GM23248 (cell line): ENCODE measurements at regions not wholly inside any gene's neighbourhood (a gene's known extent, or its start where the extent isn't known, plus 50 kb on each side); places are given as distances from the start of the nearest gene placed in this dataset.

Source experiments
- DNase-seq: peaks from one replicate; pipeline ENCODE4 v3.0.0-alpha.2; 2015
- H2AFZ ChIP-seq: fragments of 200-600 bp; sonication (generic); 2 replicates; pipeline ENCODE4 v1.6.1; 2016; ENCODE audit warnings: antibody characterized with exemption
- H3F3A ChIP-seq: fragments of 200-600 bp; sonication (generic); 2 replicates; pipeline ENCODE4 v1.6.1; 2016; ENCODE audit warnings: mild to moderate bottlenecking, antibody characterized with exemption, mixed run types; ENCODE audit not compliant: insufficient read depth
- H3K27ac ChIP-seq: fragments of 200-600 bp; sonication (generic); 2 replicates; pipeline ENCODE4 v1.5.1; 2016; ENCODE audit warnings: mild to moderate bottlenecking
- H3K27me3 ChIP-seq: fragments of 200-600 bp; sonication (generic); replicated peaks from 2 replicates; pipeline ENCODE4 v1.6.1; 2016; ENCODE audit warnings: mild to moderate bottlenecking; ENCODE audit not compliant: insufficient read depth
- H3K36me3 ChIP-seq: fragments of 200-600 bp; sonication (generic); 2 replicates; pipeline ENCODE4 v1.6.1; 2016; ENCODE audit warnings: low read depth, mild to moderate bottlenecking
- H3K4me1 ChIP-seq: fragments of 200-600 bp; sonication (generic); 2 replicates; pipeline ENCODE4 v1.6.1; 2016; ENCODE audit warnings: mild to moderate bottlenecking; ENCODE audit not compliant: insufficient read depth
- H3K4me2 ChIP-seq: fragments of 200-600 bp; sonication (generic); one replicate; pipeline ENCODE4 v1.6.1; 2016; ENCODE audit warnings: mild to moderate bottlenecking; ENCODE audit not compliant: unreplicated experiment
- H3K4me3 ChIP-seq: fragments of 200-600 bp; sonication (generic); 2 replicates; pipeline ENCODE4 v1.5.1; 2016; ENCODE audit warnings: mild to moderate bottlenecking
- H3K79me2 ChIP-seq: fragments of 200-600 bp; sonication (generic); 2 replicates; pipeline ENCODE4 v1.6.1; 2016; ENCODE audit warnings: mild to moderate bottlenecking; ENCODE audit not compliant: insufficient read depth
- H3K9ac ChIP-seq: fragments of 200-600 bp; sonication (generic); 2 replicates; pipeline ENCODE4 v1.6.1; 2016; ENCODE audit warnings: mild to moderate bottlenecking
- H3K9me2 ChIP-seq: fragments of 200-600 bp; sonication (generic); 2 replicates; pipeline ENCODE4 v1.6.1; 2016; ENCODE audit warnings: mixed run types, mild to moderate bottlenecking, moderate library complexity; ENCODE audit not compliant: insufficient read depth
- H3K9me3 ChIP-seq: fragments of 200-600 bp; sonication (generic); one replicate; pipeline ENCODE4 v1.6.1; 2017; ENCODE audit warnings: low read depth
- H4K20me1 ChIP-seq: fragments of 200-600 bp; sonication (generic); 2 replicates; pipeline ENCODE4 v1.6.0; 2016; ENCODE audit not compliant: insufficient read depth
- EZH2 ChIP-seq: fragments of 200-600 bp; sonication (generic); IDR thresholded peaks from 2 replicates; pipeline ENCODE4 v1.6.1; 2018; ENCODE audit warnings: antibody characterized with exemption, mild to moderate bottlenecking; ENCODE audit not compliant: insufficient read depth, poor library complexity, severe bottlenecking
- EZH2phosphoT487 ChIP-seq: fragments of 200-600 bp; sonication (generic); IDR thresholded peaks from 2 replicates; pipeline ENCODE4 v1.6.1; 2018; ENCODE audit warnings: antibody characterized with exemption, moderate library complexity, mild to moderate bottlenecking, low read depth; ENCODE audit not compliant: insufficient read depth
- WGBS, 2 experiments: methylation state at CpG; one replicate each; pipeline ENCODE4 v1.1.6; 2015 to 2017; ENCODE audit warnings: low lambda C conversion rate in 2 of 2, low coverage in 1 of 2; ENCODE audit errors: missing lambda C conversion rate in 2 of 2; 5-methylcytosine and 5-hydroxymethylcytosine counted together
- in situ Hi-C: fragments of 300-500 bp; cut with MboI; formaldehyde crosslinking; loops from 2 replicates; pipeline ENCODE4 v1.15.0; 2020

- H3F3A ChIP-seq: no peaks in the 10 kb centered on the region
- no peak overlapping the region for H2AFZ ChIP-seq
- H3K9me3 ChIP-seq: no peaks in the 10 kb centered on the region
- TF ChIP-seq EZH2 (no peak), EZH2phosphoT487 (no peak)
- H3K4me3 ChIP-seq: no peak overlapping the region
- no peaks in the 10 kb centered on the region for H3K79me2 ChIP-seq
- no peak overlapping the region for H3K27ac ChIP-seq
- H3K4me1 ChIP-seq: no peaks in the 10 kb centered on the region
- H3K9ac ChIP-seq: no peak overlapping the region
- H3K27me3 ChIP-seq: no peaks in the 10 kb centered on the region
- 76 to 81% methylated on average over 25 of the region's 25 CpGs for WGBS, 2 experiments
- in situ Hi-C loops: no loop called here
- no peaks in the 10 kb centered on the region for H3K9me2 ChIP-seq
- no peaks in the 10 kb centered on the region for H3K36me3 ChIP-seq
- no peaks in the 10 kb centered on the region for H4K20me1 ChIP-seq
- DNase-seq: no peak
- no peak overlapping the region for H3K4me2 ChIP-seq
Observed at GRCh38 chr7:3240826-3241430, 60.1 kb upstream of the SDK1 start.

- Histone ChIP-seq H3K79me2 (no peaks in the 10 kb centered on the region), H3K27me3 (no peaks in the 10 kb centered on the region), H3K9me2 (no peaks in the 10 kb centered on the region), H2AFZ (no peak overlapping the region), H3K4me1 (no peaks in the 10 kb centered on the region), H3K9me3 (no peaks in the 10 kb centered on the region), H3K4me2 (no peak overlapping the region), H4K20me1 (no peaks in the 10 kb centered on the region), H3K4me3 (no peak overlapping the region), H3K27ac (no peak overlapping the region), H3K36me3 (no peaks in the 10 kb centered on the region), H3K9ac (no peak overlapping the region), H3F3A (no peaks in the 10 kb centered on the region)
- TF ChIP-seq EZH2 (no peak), EZH2phosphoT487 (no peak)
- in situ Hi-C loops: no loop called here
- 72 to 80% methylated on average over 6 of the region's 6 CpGs for WGBS, 2 experiments
- DNase-seq: no peak
Observed at GRCh38 chr7:3241686-3242258, 59.3 kb upstream of the SDK1 start.

GRCh38 chr7:3242398-3242972, 58.6 kb upstream of the SDK1 start:
- DNase-seq: no peak
- Histone ChIP-seq H3K79me2 (no peaks in the 10 kb centered on the region), H3K4me3 (no peak overlapping the region), H3K9me3 (no peaks in the 10 kb centered on the region), H3K4me2 (no peak overlapping the region), H3F3A (no peaks in the 10 kb centered on the region), H3K9me2 (no peaks in the 10 kb centered on the region), H2AFZ (no peak overlapping the region), H3K4me1 (no peaks in the 10 kb centered on the region), H4K20me1 (no peaks in the 10 kb centered on the region), H3K9ac (no peak overlapping the region), H3K27me3 (no peaks in the 10 kb centered on the region), H3K36me3 (no peaks in the 10 kb centered on the region), H3K27ac (no peak overlapping the region)
- 59% methylated on average over 2 of the region's 2 CpGs for WGBS, 2 experiments
- in situ Hi-C loops: no loop called here
- TF ChIP-seq EZH2phosphoT487 (no peak), EZH2 (no peak)

GRCh38 chr7:3243256-3243655, 57.8 kb upstream of the SDK1 start:
- Histone ChIP-seq H3F3A (no peaks in the 10 kb centered on the region), H3K4me3 (no peak overlapping the region), H3K4me2 (no peak overlapping the region), H3K36me3 (no peaks in the 10 kb centered on the region), H3K9ac (no peak overlapping the region), H3K27me3 (no peaks in the 10 kb centered on the region), H2AFZ (no peak overlapping the region), H3K79me2 (no peaks in the 10 kb centered on the region), H3K9me3 (no peaks in the 10 kb centered on the region), H3K9me2 (no peaks in the 10 kb centered on the region), H4K20me1 (no peaks in the 10 kb centered on the region), H3K27ac (no peak overlapping the region), H3K4me1 (no peaks in the 10 kb centered on the region)
- in situ Hi-C loops: no loop called here
- 61 to 63% methylated on average over 5 of the region's 5 CpGs for WGBS, 2 experiments
- no peak for TF ChIP-seq EZH2
- TF ChIP-seq EZH2phosphoT487: no peak
- no peak for DNase-seq
